ENCODE measurements at regions not wholly inside any gene's neighbourhood (a gene's known extent, or its start where the extent isn't known, plus 50 kb on each side); places are given as distances from the start of the nearest gene placed in this dataset.

DNA sequence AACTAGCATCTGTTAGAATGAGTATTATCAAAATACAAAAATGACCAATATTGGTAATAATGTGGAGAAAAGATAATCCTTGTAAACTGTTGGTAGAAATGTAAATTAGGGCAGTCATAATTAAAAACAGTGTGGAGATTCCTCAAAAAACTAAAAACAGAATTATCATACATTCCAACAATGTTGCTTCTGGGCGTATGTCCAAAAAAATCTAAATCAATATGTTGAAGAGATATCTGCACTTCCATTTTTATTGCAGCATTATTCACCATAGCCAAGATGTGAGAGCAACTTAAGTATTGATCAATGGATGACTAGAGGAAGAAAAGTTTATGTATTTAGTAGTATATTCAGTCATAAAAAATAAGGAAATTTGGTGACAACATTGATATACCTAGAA, 59.8 kb upstream of the OR9G4 start:
- TF ChIP-seq, protein P1, sequence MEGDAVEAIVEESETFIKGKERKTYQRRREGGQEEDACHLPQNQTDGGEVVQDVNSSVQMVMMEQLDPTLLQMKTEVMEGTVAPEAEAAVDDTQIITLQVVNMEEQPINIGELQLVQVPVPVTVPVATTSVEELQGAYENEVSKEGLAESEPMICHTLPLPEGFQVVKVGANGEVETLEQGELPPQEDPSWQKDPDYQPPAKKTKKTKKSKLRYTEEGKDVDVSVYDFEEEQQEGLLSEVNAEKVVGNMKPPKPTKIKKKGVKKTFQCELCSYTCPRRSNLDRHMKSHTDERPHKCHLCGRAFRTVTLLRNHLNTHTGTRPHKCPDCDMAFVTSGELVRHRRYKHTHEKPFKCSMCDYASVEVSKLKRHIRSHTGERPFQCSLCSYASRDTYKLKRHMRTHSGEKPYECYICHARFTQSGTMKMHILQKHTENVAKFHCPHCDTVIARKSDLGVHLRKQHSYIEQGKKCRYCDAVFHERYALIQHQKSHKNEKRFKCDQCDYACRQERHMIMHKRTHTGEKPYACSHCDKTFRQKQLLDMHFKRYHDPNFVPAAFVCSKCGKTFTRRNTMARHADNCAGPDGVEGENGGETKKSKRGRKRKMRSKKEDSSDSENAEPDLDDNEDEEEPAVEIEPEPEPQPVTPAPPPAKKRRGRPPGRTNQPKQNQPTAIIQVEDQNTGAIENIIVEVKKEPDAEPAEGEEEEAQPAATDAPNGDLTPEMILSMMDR (IDR thresholded peaks at IDR 0.05), result no peak

DNA sequence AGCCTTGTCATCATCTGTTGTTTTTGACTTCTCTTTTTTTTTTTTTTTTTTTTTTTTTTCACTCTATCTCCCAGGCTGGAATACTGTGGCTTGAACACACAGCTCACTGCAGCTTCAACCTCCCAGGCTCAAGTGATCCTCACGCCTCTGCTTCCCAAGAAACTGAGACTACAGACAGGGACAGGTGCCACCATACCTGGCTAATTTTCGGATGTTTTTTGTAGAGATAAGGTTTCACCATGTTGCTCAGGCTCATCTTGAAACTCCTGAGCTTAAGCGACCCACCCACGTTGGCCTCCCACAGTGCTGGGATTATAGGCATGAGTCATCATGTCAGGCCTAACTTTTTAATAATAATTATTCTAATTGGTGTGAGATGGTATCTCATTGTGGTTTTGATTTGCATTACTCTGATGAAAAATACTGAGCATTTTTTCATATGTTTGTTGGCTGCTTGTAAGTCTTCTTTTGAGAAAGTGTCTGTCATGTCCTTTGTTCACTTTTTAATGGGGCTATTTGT, 51.3 kb upstream of the OR9G4 start:
- TF ChIP-seq, protein P1 (IDR thresholded peaks at IDR 0.05), result no peak
